H1 (cell line): ENCODE measurements at regions not wholly inside any gene's neighbourhood (a gene's known extent, or its start where the extent isn't known, plus 50 kb on each side); places are given as distances from the start of the nearest gene placed in this dataset.

Experiments
- CTCF ChIA-PET: fragments of 300-600 bp; sonication (Branson Sonifier 250); formaldehyde crosslinking; loops from one replicate; lab custom pipeline; 2021; ENCODE audit not compliant: partially characterized antibody; lab: Charles Lee
- POLR2A ChIA-PET: fragments of 300-600 bp; sonication (Branson Sonifier 250); formaldehyde crosslinking; loops from one replicate; lab custom pipeline; 2021; ENCODE audit warnings: inconsistent platforms; ENCODE audit not compliant: partially characterized antibody; lab: Charles Lee
- DNase-seq, 2 experiments: peaks; one replicate each; pipeline versions ENCODE4 v3.0.0 to v3.0.0-alpha.2; 2010 to 2022; ENCODE audit warnings: low spot score in 2 of 2, low read depth in 1 of 2, mixed read lengths in 1 of 2
- FAIRE-seq: peaks from 2 replicates; lab custom pipeline; 2011; peaks lifted over from hg19 to GRCh38; lab: Jason Lieb, UNC
- H2AFZ ChIP-seq: 2 replicates; pipeline ENCODE4 v1.8.1; 2012; ENCODE audit warnings: low read length, inconsistent platforms
- H2AK5ac ChIP-seq: 2 replicates; pipeline ENCODE4 v1.6.1; 2013; ENCODE audit warnings: low read depth, low read length
- H2BK120ac ChIP-seq: replicated peaks from 2 replicates; pipeline ENCODE3; 2013; ENCODE audit warnings: low read depth, low read length, inconsistent platforms
- H2BK12ac ChIP-seq: 2 replicates; pipeline ENCODE4 v1.6.1; 2013; ENCODE audit warnings: low read depth, low read length
- H2BK15ac ChIP-seq: 2 replicates; pipeline ENCODE4 v1.6.1; 2013; ENCODE audit warnings: low read length
- H2BK20ac ChIP-seq: 2 replicates; pipeline ENCODE4 v1.6.1; 2013; ENCODE audit warnings: low read length
- H2BK5ac ChIP-seq: 2 replicates; pipeline ENCODE4 v1.6.1; 2013; ENCODE audit warnings: low read depth, low read length
- H3K14ac ChIP-seq: 2 replicates; pipeline ENCODE4 v1.6.1; 2013; ENCODE audit warnings: inconsistent platforms; ENCODE audit not compliant: insufficient read length
- H3K18ac ChIP-seq: 2 replicates; pipeline ENCODE4 v1.6.1; 2013; ENCODE audit warnings: low read length; ENCODE audit errors: extremely low read depth
- H3K23ac ChIP-seq: 2 replicates; pipeline ENCODE4 v1.6.1; 2013; ENCODE audit warnings: inconsistent platforms; ENCODE audit not compliant: insufficient read length
- H3K23me2 ChIP-seq: 2 replicates; pipeline ENCODE4 v1.6.1; 2013; ENCODE audit warnings: low read depth, low read length
- H3K27ac ChIP-seq: 2 replicates; pipeline ENCODE4 v1.6.1; 2011; ENCODE audit warnings: low read depth, low read length, inconsistent platforms
- H3K27me3 ChIP-seq, 4 experiments: replicated peaks in 1 of 4; 1 replicate in 1 of 4; 2 replicates in 3 of 4; pipeline versions ENCODE4 v1.6.1 to v1.8.1; 2011 to 2013; ENCODE audit warnings: low read length in 3 of 4, mild to moderate bottlenecking in 3 of 4, inconsistent platforms in 2 of 4, mixed read lengths in 2 of 4, moderate library complexity in 1 of 4; ENCODE audit not compliant: control insufficient read depth in 3 of 4, insufficient read depth in 3 of 4; ENCODE audit errors: extremely low read depth in 1 of 4
- H3K36me3 ChIP-seq, 4 experiments: 2 replicates each; pipeline versions ENCODE4 v1.6.1 to v1.8.1; 2011 to 2013; ENCODE audit warnings: mild to moderate bottlenecking in 4 of 4, low read length in 3 of 4, moderate library complexity in 2 of 4, control low read depth in 1 of 4, inconsistent platforms in 1 of 4; ENCODE audit not compliant: insufficient read depth in 4 of 4, control insufficient read depth in 2 of 4
- H3K4ac ChIP-seq: replicated peaks from 2 replicates; pipeline ENCODE3; 2013; ENCODE audit warnings: low read length, low read depth, mixed read lengths, inconsistent platforms; ENCODE audit not compliant: insufficient read length
- H3K4me1 ChIP-seq, 4 experiments: replicated peaks in 1 of 4; 1 replicate in 1 of 4; 2 replicates in 3 of 4; pipeline versions ENCODE4 v1.6.1 to v1.8.1; 2011 to 2013; ENCODE audit warnings: low read length in 3 of 4, inconsistent platforms in 2 of 4, mixed read lengths in 1 of 4; ENCODE audit not compliant: insufficient read depth in 4 of 4, control insufficient read depth in 3 of 4
- H3K4me2 ChIP-seq, 2 experiments: 2 replicates each; pipeline versions ENCODE4 v1.6.1 to v1.8.1; 2011 to 2013; ENCODE audit warnings: low read depth in 2 of 2, low read length in 2 of 2, control low read depth in 1 of 2, inconsistent platforms in 1 of 2, mild to moderate bottlenecking in 1 of 2; ENCODE audit not compliant: insufficient read depth in 1 of 2
- H3K4me3 ChIP-seq, 4 experiments: fragments of 200-600, 300-600 bp in 1 of 4; sonication (generic), shearing (Covaris generic), sonication (Bioruptor Twin) in 1 of 4; 2 replicates each; pipeline versions ENCODE4 v1.5.1 to v1.8.1; 2011 to 2016; ENCODE audit warnings: low read length in 4 of 4, low read depth in 3 of 4, control low read depth in 2 of 4, inconsistent platforms in 2 of 4, mild to moderate bottlenecking in 2 of 4, mixed read lengths in 1 of 4, moderate library complexity in 1 of 4; ENCODE audit not compliant: insufficient read depth in 2 of 4; ENCODE audit errors: extremely low read depth in 1 of 4
- H3K56ac ChIP-seq: replicated peaks from 2 replicates; pipeline ENCODE3; 2013; ENCODE audit warnings: low read depth, mild to moderate bottlenecking, mixed read lengths, low read length, inconsistent platforms; ENCODE audit not compliant: insufficient read length
- H3K79me1 ChIP-seq: 2 replicates; pipeline ENCODE4 v1.6.1; 2013; ENCODE audit warnings: low read depth, low read length, control low read depth
- H3K79me2 ChIP-seq, 2 experiments: 2 replicates each; pipeline versions ENCODE4 v1.6.1 to v1.8.1; 2012 to 2013; ENCODE audit warnings: low read length in 2 of 2, mild to moderate bottlenecking in 2 of 2, inconsistent platforms in 1 of 2; ENCODE audit not compliant: insufficient read depth in 2 of 2, control insufficient read depth in 1 of 2
- H3K9ac ChIP-seq, 4 experiments: replicated peaks in 1 of 4; 1 replicate in 1 of 4; 2 replicates in 3 of 4; pipeline versions ENCODE4 v1.6.1 to v1.8.1; 2011 to 2013; ENCODE audit warnings: low read depth in 3 of 4, low read length in 3 of 4, control low read depth in 2 of 4, mild to moderate bottlenecking in 2 of 4, moderate library complexity in 2 of 4, inconsistent platforms in 1 of 4; ENCODE audit errors: extremely low read depth in 1 of 4
- H3K9me3 ChIP-seq, 2 experiments: 2 replicates each; pipeline versions ENCODE4 v1.6.1 to v1.8.1; 2012 to 2013; ENCODE audit warnings: mild to moderate bottlenecking in 2 of 2, moderate library complexity in 2 of 2, control low read depth in 1 of 2, inconsistent platforms in 1 of 2, low read depth in 1 of 2, low read length in 1 of 2, mixed read lengths in 1 of 2; ENCODE audit not compliant: insufficient read depth in 2 of 2
- H4K20me1 ChIP-seq, 2 experiments: replicated peaks in 1 of 2; 2 replicates each; pipeline versions ENCODE3 to v1.8.1; 2011 to 2013; ENCODE audit warnings: inconsistent platforms in 2 of 2, low read length in 2 of 2, mild to moderate bottlenecking in 1 of 2; ENCODE audit not compliant: insufficient read depth in 2 of 2, control insufficient read depth in 1 of 2
- H4K5ac ChIP-seq: 2 replicates; pipeline ENCODE4 v1.6.1; 2013; ENCODE audit warnings: low read length, low read depth, mixed read lengths, inconsistent platforms; ENCODE audit not compliant: insufficient read length
- H4K8ac ChIP-seq: 2 replicates; pipeline ENCODE4 v1.8.0; 2013; ENCODE audit warnings: mild to moderate bottlenecking, moderate library complexity, low read length, inconsistent platforms; ENCODE audit not compliant: insufficient read depth; ENCODE audit errors: extremely low read depth
- H4K91ac ChIP-seq: replicated peaks from 2 replicates; pipeline ENCODE3; 2013; ENCODE audit warnings: low read length, mixed read lengths, inconsistent platforms; ENCODE audit not compliant: insufficient read length
- ATF3 ChIP-seq: IDR thresholded peaks from 2 replicates; pipeline ENCODE4 v1.6.1; 2011; ENCODE audit warnings: low read depth, mild to moderate bottlenecking, low read length; ENCODE audit not compliant: insufficient read depth
- GABPA ChIP-seq: IDR thresholded peaks from 2 replicates; pipeline ENCODE4 v1.6.1; 2011; ENCODE audit warnings: mild to moderate bottlenecking, low read length, moderate library complexity, borderline replicate concordance; ENCODE audit not compliant: insufficient read depth
- GTF2F1 ChIP-seq: IDR thresholded peaks from 2 replicates; pipeline ENCODE4 v1.6.1; 2012; ENCODE audit warnings: low read depth, low read length, improper control_type of control experiment, borderline replicate concordance
- JUN ChIP-seq: IDR thresholded peaks from 2 replicates; pipeline ENCODE4 v1.6.1; 2011; ENCODE audit warnings: low read depth, mild to moderate bottlenecking, improper control_type of control experiment, low read length
- JUND ChIP-seq: IDR thresholded peaks from 2 replicates; pipeline ENCODE4 v1.6.1; 2011; ENCODE audit warnings: mild to moderate bottlenecking, improper control_type of control experiment, low read length
- KDM4A ChIP-seq: IDR thresholded peaks from one replicate; pipeline ENCODE4 v1.7.1; 2012; ENCODE audit warnings: low read depth, mild to moderate bottlenecking, moderate library complexity, low read length, inconsistent platforms; ENCODE audit not compliant: severe bottlenecking
- NRF1 ChIP-seq: IDR thresholded peaks from 2 replicates; pipeline ENCODE4 v1.6.1; 2011; ENCODE audit warnings: mild to moderate bottlenecking, low read depth, low read length, improper control_type of control experiment
- PHF8 ChIP-seq: fragments of 200-600 bp; sonication (generic); conservative IDR thresholded peaks from 2 replicates; pipeline ENCODE4 v1.7.1; 2012; ENCODE audit warnings: low read depth, mild to moderate bottlenecking, inconsistent platforms, low read length, moderate library complexity
- POU5F1 ChIP-seq: IDR thresholded peaks from 2 replicates; pipeline ENCODE4 v1.6.1; 2011; ENCODE audit warnings: low read depth, mild to moderate bottlenecking, low read length, moderate library complexity
- RFX5 ChIP-seq: IDR thresholded peaks from 2 replicates; pipeline ENCODE4 v1.6.1; 2011; ENCODE audit warnings: low read depth, low read length, improper control_type of control experiment, borderline replicate concordance
- RNF2 ChIP-seq: fragments of 200-900, 300-1000 bp; sonication (generic); IDR thresholded peaks from 2 replicates; pipeline ENCODE4 v1.7.1; 2016; ENCODE audit warnings: borderline replicate concordance, low read depth, mild to moderate bottlenecking, antibody characterized with exemption, low read length; ENCODE audit not compliant: poor library complexity, severe bottlenecking; ENCODE audit errors: missing control alignments
- SIN3A ChIP-seq, 2 experiments: IDR thresholded peaks in 1 of 2; conservative IDR thresholded peaks in 1 of 2; 2 replicates each; pipeline ENCODE4 v1.6.1; 2011 to 2012; ENCODE audit warnings: low read length in 2 of 2, improper control_type of control experiment in 1 of 2, low read depth in 1 of 2, mild to moderate bottlenecking in 1 of 2
- SIX5 ChIP-seq: IDR thresholded peaks from 2 replicates; pipeline ENCODE4 v1.6.1; 2011; ENCODE audit warnings: mild to moderate bottlenecking, low read depth, low read length
- TEAD4 ChIP-seq: IDR thresholded peaks from 2 replicates; pipeline ENCODE4 v1.6.1; 2012; ENCODE audit warnings: low read depth, low read length, inconsistent platforms, mixed read lengths
- WGBS, 2 experiments: shearing (Covaris generic) in 1 of 2; methylation state at CpG; one replicate each; pipeline versions ENCODE4 v1.1.6 to v1.1.7; 2013 to 2015; ENCODE audit warnings: low lambda C conversion rate in 2 of 2, mixed read lengths in 2 of 2, inconsistent platforms in 1 of 2, low coverage in 1 of 2, missing lambda C conversion rate in 1 of 2; ENCODE audit not compliant: insufficient replicate concordance in 2 of 2, insufficient coverage in 1 of 2, insufficient read length in 1 of 2; ENCODE audit errors: extremely low coverage in 1 of 2, missing lambda C conversion rate in 1 of 2; 5-methylcytosine and 5-hydroxymethylcytosine counted together

- H2BK20ac ChIP-seq, result no peak overlapping the region
- no peaks in the 10 kb centered on the region for H3K79me1 ChIP-seq
- POLR2A ChIA-PET, result no interaction called here
- H3K9me3 ChIP-seq, result no peaks in the 10 kb centered on the region
- no peaks in the 10 kb centered on the region for H3K36me3 ChIP-seq
- no peak overlapping the region for H3K4me3 ChIP-seq
- no peaks in the 10 kb centered on the region for H3K23me2 ChIP-seq
- no peak overlapping the region for H4K91ac ChIP-seq
- 90% methylated on average over 5 of the region's 5 CpGs; no CpG with 5 or more reads in 1 of the 2 experiments for WGBS, 2 experiments
- no peak overlapping the region for H3K18ac ChIP-seq
- H2AK5ac ChIP-seq, result no peak overlapping the region
- no peak overlapping the region for H4K8ac ChIP-seq
- H3K27me3 ChIP-seq, result no peaks in the 10 kb centered on the region; a peak in 1 of 7 replicates
- no peaks in the 10 kb centered on the region for H3K4me1 ChIP-seq
- no peak overlapping the region for H3K4me2 ChIP-seq
- H3K27ac ChIP-seq, result no peak overlapping the region
- H2BK12ac ChIP-seq, result no peak overlapping the region
- no peak overlapping the region for H2BK15ac ChIP-seq
- no peak overlapping the region for H3K23ac ChIP-seq
- H3K9ac ChIP-seq, result no peak overlapping the region
- H2AFZ ChIP-seq, result no peak overlapping the region
- H2BK5ac ChIP-seq, result no peak overlapping the region
- H3K56ac ChIP-seq, result no peak overlapping the region
- H4K20me1 ChIP-seq, result no peaks in the 10 kb centered on the region
- no peak overlapping the region for H4K5ac ChIP-seq
- FAIRE-seq (no peak), DNase-seq (no peak)
- H3K4ac ChIP-seq, result no peak overlapping the region
- TF ChIP-seq ATF3 (no peak), JUN (no peak), NRF1 (no peak), SIX5 (no peak), RNF2 (no peak), POU5F1 (no peak), SIN3A (conservative IDR thresholded peaks at IDR 0.05 in 1 of 2, IDR thresholded peaks at IDR 0.05 in 1 of 2; ENCODE audit: low read depth in 1 of 2, low read length in 2 of 2) (no peak), JUND (no peak), PHF8 (no peak), GABPA (no peak), KDM4A (no peak), RFX5 (no peak), TEAD4 (no peak), GTF2F1 (no peak)
- CTCF ChIA-PET, result no interaction called here
- H3K79me2 ChIP-seq, result no peaks in the 10 kb centered on the region
- H3K14ac ChIP-seq, result no peak overlapping the region
- H2BK120ac ChIP-seq, result no peak overlapping the region
Observed at GRCh38 chr20:24317224-24317623, 152.2 kb upstream of the SYNDIG1 start.
